ENCODE measurements at regions not wholly inside any gene's neighbourhood (a gene's known extent, or its start where the extent isn't known, plus 50 kb on each side); places are given as distances from the start of the nearest gene placed in this dataset.
"Not testable (repeated sequence)": the region's sequence is repeated elsewhere in the genome, so short reads cannot be mapped to it uniquely, and the experiment has no call there.

- DNase-seq (ENCODE audit: low read depth in 3 of 3): no peak
Observed at GRCh38 chr12:126952096-126953007, 1314.6 kb upstream of the TMEM132C start.

DNA sequence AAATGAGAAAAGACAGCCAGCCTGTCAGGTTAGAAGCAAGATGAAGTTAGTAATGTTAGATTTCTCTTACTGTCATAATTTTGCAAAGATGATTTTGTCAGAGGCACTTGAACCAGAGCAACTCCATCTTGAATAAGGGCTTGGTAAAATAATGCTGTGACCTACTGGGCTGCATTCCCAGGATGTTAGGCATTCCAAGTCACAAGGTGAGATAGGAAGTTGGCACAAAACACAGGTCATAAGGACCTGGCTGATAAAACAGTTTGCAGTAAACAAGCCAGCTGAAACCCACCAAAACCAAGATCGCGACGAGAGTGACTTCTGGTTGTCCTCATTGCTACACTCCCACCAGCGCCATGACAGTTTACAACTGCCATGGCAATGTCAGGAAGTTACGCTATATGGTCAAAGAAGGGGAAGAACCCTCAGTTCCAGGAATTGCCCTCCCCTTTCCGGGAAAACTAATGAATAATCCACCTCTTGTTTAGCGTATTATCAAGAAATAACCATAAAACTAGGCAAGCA lies 1313.5 kb upstream of the TMEM132C start:
- no peak for DNase-seq (ENCODE audit: low read depth in 3 of 3)

- DNase-seq (ENCODE audit: low read depth in 3 of 3): no peak
Observed at GRCh38 chr12:126960221-126960620, 1306.7 kb upstream of the TMEM132C start.

- DNase-seq (ENCODE audit: low read depth in 3 of 3): no peak
Observed at GRCh38 chr12:126960709-126961108, 1306.3 kb upstream of the TMEM132C start.

- no peak for DNase-seq (ENCODE audit: low read depth in 3 of 3)
Observed at GRCh38 chr12:126963825-126964224, 1303.1 kb upstream of the TMEM132C start.

DNA sequence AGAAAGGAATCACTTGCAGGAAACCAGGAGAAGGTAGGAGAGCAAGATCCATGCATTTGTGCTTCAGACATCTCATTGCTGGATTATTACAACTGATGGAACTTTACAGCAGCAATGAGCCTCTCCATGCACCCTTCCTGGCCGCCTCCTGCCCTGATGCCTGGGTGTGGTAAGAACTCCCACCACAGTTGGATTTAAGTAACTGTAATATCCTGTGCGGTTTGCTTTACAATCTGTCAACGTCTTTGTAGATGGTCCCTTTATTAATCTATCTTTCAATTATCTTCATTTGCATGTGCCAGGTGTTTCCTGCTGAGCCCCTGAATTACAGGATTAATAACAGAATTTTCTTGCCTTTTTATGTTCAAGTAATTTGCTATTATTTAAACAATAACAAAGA lies 1300.5 kb upstream of the TMEM132C start:
- DNase-seq (ENCODE audit: low read depth in 3 of 3): no peak

GRCh38 chr12:126967152-126967551 lies 1299.8 kb upstream of the TMEM132C start:
- DNase-seq (ENCODE audit: low read depth in 3 of 3): no peak

- no peak for DNase-seq (ENCODE audit: low read depth in 3 of 3)
Observed at GRCh38 chr12:126974779-126975178, 1292.2 kb upstream of the TMEM132C start.

- no peak for DNase-seq (ENCODE audit: low read depth in 3 of 3)
Observed at GRCh38 chr12:126976579-126976978, 1290.4 kb upstream of the TMEM132C start.

- DNase-seq (ENCODE audit: low read depth in 3 of 3): not testable (repeated sequence)
Observed at GRCh38 chr12:126979564-126979963, 1287.4 kb upstream of the TMEM132C start.

- no peak for DNase-seq (ENCODE audit: low read depth in 3 of 3)
Observed at GRCh38 chr12:126982707-126983106, 1284.3 kb upstream of the TMEM132C start.

- DNase-seq (ENCODE audit: low read depth in 3 of 3): not testable (repeated sequence)
Observed at GRCh38 chr12:126983735-126984134, 1283.2 kb upstream of the TMEM132C start.

- DNase-seq (ENCODE audit: low read depth in 3 of 3): not testable (repeated sequence)
Observed at GRCh38 chr12:126985663-126986062, 1281.3 kb upstream of the TMEM132C start.

GRCh38 chr12:126989532-126989931 lies 1277.4 kb upstream of the TMEM132C start:
- no peak for DNase-seq (ENCODE audit: low read depth in 3 of 3)

- DNase-seq (ENCODE audit: low read depth in 3 of 3): no peak
Observed at GRCh38 chr12:126993898-126994297, 1273.1 kb upstream of the TMEM132C start.

- DNase-seq (ENCODE audit: low read depth in 3 of 3): no peak
Observed at GRCh38 chr12:126994599-126994998, 1272.4 kb upstream of the TMEM132C start.

GRCh38 chr12:126998031-126998430 lies 1268.9 kb upstream of the TMEM132C start:
- no peak for DNase-seq (ENCODE audit: low read depth in 3 of 3)

DNA sequence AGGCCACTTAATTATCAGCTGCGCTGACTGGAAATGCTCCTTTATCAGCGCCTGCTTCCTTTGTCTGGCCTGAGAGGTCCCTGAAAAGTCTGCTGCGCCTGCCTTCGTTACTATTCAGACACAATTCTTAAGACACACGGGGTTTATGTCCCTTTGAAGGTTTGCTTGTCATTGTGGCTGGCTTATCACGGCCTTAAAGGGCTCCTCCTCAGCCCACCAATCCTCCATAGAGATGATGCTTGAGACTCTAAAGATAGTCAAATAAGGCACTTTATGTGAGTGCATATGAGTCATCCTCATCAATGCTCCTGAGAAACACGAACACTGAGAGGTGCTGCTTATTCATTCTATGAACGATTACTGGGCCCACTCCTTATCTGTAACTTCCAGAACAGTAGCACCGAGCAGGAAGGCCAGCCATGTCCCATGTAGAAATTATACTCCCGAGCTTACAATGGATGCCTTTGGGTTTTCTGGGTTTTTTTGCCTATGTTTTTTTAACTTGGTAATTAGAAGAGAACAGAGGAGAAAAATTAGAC lies 1268.2 kb upstream of the TMEM132C start:
- DNase-seq (ENCODE audit: low read depth in 3 of 3): no peak

DNA sequence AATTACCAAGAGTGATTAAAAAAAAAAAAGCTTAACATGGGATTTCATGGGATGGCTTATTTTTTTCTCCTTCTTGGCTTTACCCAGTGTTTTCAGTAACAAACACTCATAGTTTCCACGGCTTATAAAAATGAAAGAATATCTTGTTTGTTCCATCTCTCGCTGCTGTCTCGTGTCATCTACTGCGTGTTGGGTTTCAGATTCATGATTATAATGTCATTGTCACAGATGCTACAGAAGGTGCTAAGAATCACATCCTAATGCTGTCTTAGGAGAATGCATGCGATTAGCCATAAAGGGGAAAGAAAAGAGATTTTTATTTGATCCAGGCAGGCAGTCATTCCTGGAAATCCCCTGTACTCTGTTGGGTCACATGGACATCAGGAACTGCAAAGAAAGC lies 1267.6 kb upstream of the TMEM132C start:
- no peak for DNase-seq (ENCODE audit: low read depth in 3 of 3)

DNA sequence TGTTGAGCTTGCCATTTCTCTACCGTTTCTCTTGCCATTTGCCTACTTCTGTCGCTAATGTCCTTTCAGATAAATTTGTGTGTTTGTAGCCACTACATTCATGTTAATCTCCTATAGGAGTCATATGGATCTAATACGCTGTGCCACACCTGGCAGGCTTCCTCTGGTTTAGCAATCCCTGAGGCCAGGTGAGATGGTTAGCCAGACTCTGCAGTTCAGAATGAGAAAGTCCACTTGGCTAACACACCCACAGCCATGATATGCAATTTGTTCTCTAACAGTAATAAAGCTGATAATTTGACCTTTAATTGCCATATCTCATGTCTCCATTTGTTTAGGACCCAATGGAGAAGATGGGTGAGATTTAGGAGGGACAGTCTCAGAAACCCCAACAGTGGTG lies 1261.6 kb upstream of the TMEM132C start:
- no peak for DNase-seq (ENCODE audit: low read depth in 3 of 3)

DNA sequence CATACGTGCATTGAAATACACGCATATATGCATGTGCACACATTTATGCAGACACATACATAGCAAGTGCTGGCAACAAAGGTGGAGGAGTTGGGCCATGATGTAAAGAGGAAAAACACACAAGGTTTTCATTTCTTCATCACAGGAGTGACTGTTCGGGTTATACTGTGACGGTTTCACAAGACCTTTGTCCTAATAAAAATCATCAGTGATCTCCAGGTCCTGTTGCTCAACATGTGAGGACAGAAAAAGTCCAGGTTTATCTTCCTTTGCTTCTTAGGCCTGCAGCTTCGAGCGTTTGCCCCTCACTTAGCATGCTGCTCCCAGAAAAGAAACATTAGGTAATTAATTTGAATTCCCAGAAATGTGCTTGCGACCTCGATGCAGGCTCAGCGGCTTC lies 1260.0 kb upstream of the TMEM132C start:
- DNase-seq (ENCODE audit: low read depth in 3 of 3): no peak

DNA sequence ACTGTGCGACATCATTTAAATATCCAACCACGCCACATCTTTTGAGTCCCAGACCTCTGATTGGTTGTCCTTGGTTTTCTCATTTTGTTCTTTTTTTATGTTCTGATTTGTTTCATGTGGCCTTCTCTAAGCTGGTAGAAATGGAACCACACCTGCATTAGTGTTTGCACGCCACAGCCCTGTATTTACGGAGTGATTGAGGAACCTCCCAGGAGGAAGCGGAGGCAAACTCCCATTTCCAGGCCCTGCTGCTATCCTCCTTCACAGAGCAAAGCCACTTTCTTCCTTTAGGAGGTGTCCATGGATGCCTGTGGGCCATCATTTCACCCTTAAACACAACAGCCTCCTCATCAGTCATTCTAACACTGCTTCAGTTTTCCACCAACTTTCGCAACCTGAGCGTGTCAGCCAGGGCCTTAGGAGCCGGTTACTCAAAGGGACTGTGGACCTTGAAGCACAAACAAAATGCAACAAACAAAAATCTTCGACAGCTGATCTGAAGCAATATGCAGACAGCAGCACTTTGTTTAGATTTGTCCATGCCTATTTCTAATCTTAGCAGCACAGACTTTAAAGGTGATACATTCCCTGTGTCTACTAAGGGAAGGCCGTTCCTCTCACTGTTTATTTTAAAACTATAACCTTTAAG lies 1258.1 kb upstream of the TMEM132C start:
- no peak for DNase-seq (ENCODE audit: low read depth in 3 of 3)

DNA sequence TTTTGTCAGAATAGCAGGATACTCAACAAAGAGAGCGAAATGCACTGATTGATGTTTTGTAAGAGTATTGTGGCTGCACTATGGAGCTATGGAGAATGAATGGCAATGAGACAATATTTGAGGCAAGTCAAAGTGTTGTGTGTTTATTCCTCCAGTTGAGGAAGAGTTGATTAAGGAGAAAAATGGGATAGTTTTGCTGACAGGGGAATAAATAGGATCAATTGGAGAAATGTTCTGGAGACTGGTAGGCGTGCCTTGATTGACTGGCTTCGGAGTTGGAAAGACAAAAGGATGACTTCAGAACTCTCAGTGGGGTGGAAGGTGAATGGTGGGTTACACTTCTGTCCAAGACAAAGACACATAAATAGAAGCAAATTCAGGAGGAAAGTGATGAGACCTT lies 1254.9 kb upstream of the TMEM132C start:
- no peak for DNase-seq (ENCODE audit: low read depth in 3 of 3)
